Stomach (tissue), 4 donors: ENCODE measurements at regions not wholly inside any gene's neighbourhood (a gene's known extent, or its start where the extent isn't known, plus 50 kb on each side); places are given as distances from the start of the nearest gene placed in this dataset.

Experiments used
- EP300 ChIP-seq: sonication (generic); formaldehyde crosslinking; IDR thresholded peaks from one replicate; pipeline ENCODE4 v1.6.1; 2017; ENCODE audit warnings: antibody characterized with exemption
- POLR2A ChIP-seq, 4 donors: fragments of 450-650 bp; IDR thresholded peaks; one replicate each; pipeline ENCODE4 v1.6.1; 2016; ENCODE audit warnings: antibody characterized with exemption in 4 of 4, control low read depth in 2 of 4, mild to moderate bottlenecking in 1 of 4, moderate library complexity in 1 of 4
- TF ChIP-seq, protein P1 (sequence below), 7 experiments: fragments of 450-650 bp in 4 of 7; fragments of 200-600 bp in 3 of 7; sonication (generic) in 3 of 7; IDR thresholded peaks; one replicate each; pipeline ENCODE4 v1.5.1; 2016 to 2019; ENCODE audit warnings: antibody characterized with exemption in 7 of 7, control low read depth in 2 of 7, mild to moderate bottlenecking in 1 of 7

DNA sequence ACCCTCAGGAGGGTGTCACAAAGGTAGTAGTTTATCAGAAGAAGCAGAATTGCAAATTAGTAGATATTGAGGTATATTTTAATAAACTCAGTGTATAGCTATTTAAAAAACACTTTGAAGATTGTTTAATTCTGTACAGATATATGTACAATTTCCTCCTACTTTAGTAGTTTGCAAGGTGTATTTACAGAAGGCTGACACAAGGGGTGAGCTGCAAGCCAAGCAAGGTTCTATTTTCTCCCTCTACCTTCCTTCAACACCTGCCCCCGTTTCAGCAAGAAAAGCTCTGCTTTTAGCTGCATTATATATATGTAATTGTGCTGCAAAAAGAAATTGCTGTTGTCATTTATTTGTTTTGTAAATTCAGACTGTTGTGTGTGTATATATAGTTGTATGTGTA, 674.2 kb upstream of the PKN2 start:
- TF ChIP-seq POLR2A (IDR thresholded peaks at IDR 0.05), result no peak
- TF ChIP-seq, protein P1, sequence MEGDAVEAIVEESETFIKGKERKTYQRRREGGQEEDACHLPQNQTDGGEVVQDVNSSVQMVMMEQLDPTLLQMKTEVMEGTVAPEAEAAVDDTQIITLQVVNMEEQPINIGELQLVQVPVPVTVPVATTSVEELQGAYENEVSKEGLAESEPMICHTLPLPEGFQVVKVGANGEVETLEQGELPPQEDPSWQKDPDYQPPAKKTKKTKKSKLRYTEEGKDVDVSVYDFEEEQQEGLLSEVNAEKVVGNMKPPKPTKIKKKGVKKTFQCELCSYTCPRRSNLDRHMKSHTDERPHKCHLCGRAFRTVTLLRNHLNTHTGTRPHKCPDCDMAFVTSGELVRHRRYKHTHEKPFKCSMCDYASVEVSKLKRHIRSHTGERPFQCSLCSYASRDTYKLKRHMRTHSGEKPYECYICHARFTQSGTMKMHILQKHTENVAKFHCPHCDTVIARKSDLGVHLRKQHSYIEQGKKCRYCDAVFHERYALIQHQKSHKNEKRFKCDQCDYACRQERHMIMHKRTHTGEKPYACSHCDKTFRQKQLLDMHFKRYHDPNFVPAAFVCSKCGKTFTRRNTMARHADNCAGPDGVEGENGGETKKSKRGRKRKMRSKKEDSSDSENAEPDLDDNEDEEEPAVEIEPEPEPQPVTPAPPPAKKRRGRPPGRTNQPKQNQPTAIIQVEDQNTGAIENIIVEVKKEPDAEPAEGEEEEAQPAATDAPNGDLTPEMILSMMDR (IDR thresholded peaks at IDR 0.05), result no peak
- no peak for TF ChIP-seq EP300
